ENCODE measurements at regions not wholly inside any gene's neighbourhood (a gene's known extent, or its start where the extent isn't known, plus 50 kb on each side); places are given as distances from the start of the nearest gene placed in this dataset.

GRCh38 chr5:168013546-168013945, 277.9 kb upstream of the WWC1 start:
- H3K9me3 ChIP-seq (replicated peaks in 1 of 2; ENCODE audit: control insufficient read depth in 1 of 2, insufficient read depth in 1 of 2, low read length in 2 of 2) = no peaks in the 10 kb centered on the region
- Mint-ChIP-seq H3K9me3 (no peaks in the 10 kb centered on the region), H3K4me3 (no peak overlapping the region), H3K36me3 (no peaks in the 10 kb centered on the region), H3K4me1 (no peaks in the 10 kb centered on the region), H3K27me3 (ENCODE audit: low read depth in 3 of 3) (no peaks in the 10 kb centered on the region), H3K27ac (no peak overlapping the region)
- no peak for TF ChIP-seq CTCF (IDR thresholded peaks at IDR 0.05)
- no peak overlapping the region for H2AFZ ChIP-seq (ENCODE audit: insufficient read depth, low read depth, low read length, poor library complexity, severe bottlenecking)
- no peaks in the 10 kb centered on the region for H3K4me1 ChIP-seq (ENCODE audit: control insufficient read depth in 1 of 2, insufficient read depth in 2 of 2, low read length in 2 of 2)
- H3K9ac ChIP-seq (ENCODE audit: insufficient read depth, low read length, poor library complexity, severe bottlenecking) = no peak overlapping the region
- intact Hi-C loops (cut with micrococcal nuclease) = no loop called here
- no peak overlapping the region for H3K27ac ChIP-seq (ENCODE audit: low read depth in 1 of 2, low read length in 2 of 2)
- no peaks in the 10 kb centered on the region for H3K79me2 ChIP-seq (ENCODE audit: insufficient read depth, low read length)
- no peak overlapping the region for H3K4me2 ChIP-seq (replicated peaks; ENCODE audit: extremely low read depth, low read length, poor library complexity, severe bottlenecking)
- no peaks in the 10 kb centered on the region for H3K27me3 ChIP-seq (ENCODE audit: control insufficient read depth in 2 of 2, insufficient read depth in 2 of 2, low read length in 2 of 2)
- no peak overlapping the region for H3K4me3 ChIP-seq (replicated peaks in 1 of 3; ENCODE audit: low read depth in 2 of 3, low read length in 3 of 3)
- DNase-seq = no peak
- 94% methylated on average over 4 of the region's 4 CpGs for WGBS (ENCODE audit: insufficient coverage)
- no peaks in the 10 kb centered on the region for H4K20me1 ChIP-seq (ENCODE audit: insufficient read depth, low read length)
- no peaks in the 10 kb centered on the region for H3K36me3 ChIP-seq (replicated peaks in 1 of 2; ENCODE audit: control insufficient read depth in 1 of 2, insufficient read depth in 2 of 2, low read length in 2 of 2)

DNA sequence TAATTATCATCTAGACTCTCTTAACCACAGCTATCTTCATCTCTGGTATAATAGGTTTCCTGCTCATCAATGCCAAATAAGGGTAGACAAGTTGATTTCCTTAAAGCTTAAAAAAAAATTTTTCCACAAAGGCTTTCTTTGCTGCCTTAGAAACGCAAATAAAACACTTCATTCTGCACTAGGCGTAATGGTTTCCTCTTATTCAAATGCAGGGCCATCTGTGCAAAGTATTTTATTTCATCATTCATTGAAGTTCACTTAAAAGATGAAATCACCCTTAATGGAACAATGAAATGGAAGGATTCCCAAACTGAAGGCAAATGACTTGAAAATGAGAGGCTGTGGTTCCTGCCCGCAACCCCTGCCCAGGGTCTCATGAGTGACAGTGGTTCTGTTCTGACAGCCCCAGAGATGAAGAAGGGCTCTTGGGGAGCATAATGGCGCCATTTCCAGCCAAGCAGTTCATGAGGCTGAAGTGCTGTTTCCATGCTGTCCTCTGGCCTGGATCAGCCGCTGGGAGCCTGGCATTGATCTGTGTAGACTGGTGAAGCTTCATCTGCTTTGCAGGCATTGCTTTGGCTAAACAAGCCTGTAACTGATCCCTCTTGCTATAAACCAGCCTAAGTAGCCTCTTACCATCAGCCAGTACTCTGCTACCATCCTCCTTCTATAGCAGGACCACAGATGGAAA, 276.9 kb upstream of the WWC1 start:
- Mint-ChIP-seq H3K27ac (no peak overlapping the region), H3K36me3 (no peaks in the 10 kb centered on the region), H3K9me3 (no peaks in the 10 kb centered on the region), H3K4me3 (no peak overlapping the region), H3K4me1 (no peaks in the 10 kb centered on the region), H3K27me3 (ENCODE audit: low read depth in 3 of 3) (peaks cover 0 to 5% (median 4%) of the 10 kb centered on the region in 3 donors)
- Histone ChIP-seq H2AFZ (ENCODE audit: insufficient read depth, low read depth, low read length, poor library complexity, severe bottlenecking) (no peak overlapping the region), H3K9me3 (replicated peaks in 1 of 2; ENCODE audit: control insufficient read depth in 1 of 2, insufficient read depth in 1 of 2, low read length in 2 of 2) (no peaks in the 10 kb centered on the region), H4K20me1 (ENCODE audit: insufficient read depth, low read length) (no peaks in the 10 kb centered on the region), H3K4me3 (replicated peaks in 1 of 3; ENCODE audit: low read depth in 2 of 3, low read length in 3 of 3) (no peak overlapping the region), H3K27ac (ENCODE audit: low read depth in 1 of 2, low read length in 2 of 2) (no peak overlapping the region), H3K27me3 (ENCODE audit: control insufficient read depth in 2 of 2, insufficient read depth in 2 of 2, low read length in 2 of 2) (no peaks in the 10 kb centered on the region), H3K36me3 (replicated peaks in 1 of 2; ENCODE audit: control insufficient read depth in 1 of 2, insufficient read depth in 2 of 2, low read length in 2 of 2) (no peaks in the 10 kb centered on the region), H3K79me2 (ENCODE audit: insufficient read depth, low read length) (no peaks in the 10 kb centered on the region), H3K4me1 (ENCODE audit: control insufficient read depth in 1 of 2, insufficient read depth in 2 of 2, low read length in 2 of 2) (no peaks in the 10 kb centered on the region), H3K4me2 (replicated peaks; ENCODE audit: extremely low read depth, low read length, poor library complexity, severe bottlenecking) (no peak overlapping the region), H3K9ac (ENCODE audit: insufficient read depth, low read length, poor library complexity, severe bottlenecking) (no peak overlapping the region)
- TF ChIP-seq CTCF (IDR thresholded peaks at IDR 0.05) = no peak
- intact Hi-C loops (cut with micrococcal nuclease) = no loop called here
- DNase-seq = no peak
- 100% methylated on average over 2 of the region's 5 CpGs for WGBS (ENCODE audit: insufficient coverage)

All from CD14-positive monocyte (primary cell).